ENCODE measurements at regions not wholly inside any gene's neighbourhood (a gene's known extent, or its start where the extent isn't known, plus 50 kb on each side); places are given as distances from the start of the nearest gene placed in this dataset.

GRCh38 chr2:217215877-217216276 lies 356.0 kb upstream of the TNP1 start:
- TF ChIP-seq, protein P1, sequence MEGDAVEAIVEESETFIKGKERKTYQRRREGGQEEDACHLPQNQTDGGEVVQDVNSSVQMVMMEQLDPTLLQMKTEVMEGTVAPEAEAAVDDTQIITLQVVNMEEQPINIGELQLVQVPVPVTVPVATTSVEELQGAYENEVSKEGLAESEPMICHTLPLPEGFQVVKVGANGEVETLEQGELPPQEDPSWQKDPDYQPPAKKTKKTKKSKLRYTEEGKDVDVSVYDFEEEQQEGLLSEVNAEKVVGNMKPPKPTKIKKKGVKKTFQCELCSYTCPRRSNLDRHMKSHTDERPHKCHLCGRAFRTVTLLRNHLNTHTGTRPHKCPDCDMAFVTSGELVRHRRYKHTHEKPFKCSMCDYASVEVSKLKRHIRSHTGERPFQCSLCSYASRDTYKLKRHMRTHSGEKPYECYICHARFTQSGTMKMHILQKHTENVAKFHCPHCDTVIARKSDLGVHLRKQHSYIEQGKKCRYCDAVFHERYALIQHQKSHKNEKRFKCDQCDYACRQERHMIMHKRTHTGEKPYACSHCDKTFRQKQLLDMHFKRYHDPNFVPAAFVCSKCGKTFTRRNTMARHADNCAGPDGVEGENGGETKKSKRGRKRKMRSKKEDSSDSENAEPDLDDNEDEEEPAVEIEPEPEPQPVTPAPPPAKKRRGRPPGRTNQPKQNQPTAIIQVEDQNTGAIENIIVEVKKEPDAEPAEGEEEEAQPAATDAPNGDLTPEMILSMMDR (IDR thresholded peaks at IDR 0.05), result no peak
- no peak for TF ChIP-seq POLR2A (IDR thresholded peaks at IDR 0.05)

Measured in uterus (tissue), 2 donors.